ENCODE measurements at regions not wholly inside any gene's neighbourhood (a gene's known extent, or its start where the extent isn't known, plus 50 kb on each side); places are given as distances from the start of the nearest gene placed in this dataset.
A peak's percentile ranks its signal among the peaks of the same experiment; 100 is the strongest.

DNA sequence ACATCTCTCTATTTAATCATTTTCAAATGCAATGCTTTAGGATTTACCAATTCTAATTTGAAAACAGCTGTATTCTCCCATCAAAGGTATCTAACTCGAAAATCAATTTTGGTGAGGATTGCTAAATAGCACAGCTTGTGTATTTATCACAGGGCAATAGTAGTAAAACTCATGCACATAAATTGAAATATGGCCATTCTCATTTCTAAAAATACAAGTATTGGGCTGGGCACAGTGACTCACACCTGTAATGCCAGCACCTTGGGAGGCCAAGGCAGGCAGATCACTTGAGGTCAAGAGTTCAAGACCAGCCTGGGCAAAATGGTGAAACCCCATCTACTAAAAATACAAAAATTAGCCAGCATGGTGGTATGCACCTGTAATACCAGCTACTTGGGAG lies 164.8 kb upstream of the RASA1 start:
- H3K27ac Mint-ChIP-seq, result peak overlapping the region in 1 of 6 donors; percentile 33
- H3K9me3 Mint-ChIP-seq, result peaks cover 0 to 4% (median 0%) of the 10 kb centered on the region in 6 donors
- H3K36me3 Mint-ChIP-seq, result peaks cover 0 to 4% (median 0%) of the 10 kb centered on the region in 3 donors
- H3K4me3 Mint-ChIP-seq, result no peak overlapping the region
- peaks cover 0 to 8% (median 5%) of the 10 kb centered on the region in 3 donors for H3K27me3 Mint-ChIP-seq (ENCODE audit: low read depth in 3 of 3)
- DNase-seq, result no peak
- H3K4me1 Mint-ChIP-seq, result peaks cover 28 to 38% of the 10 kb centered on the region in 2 donors

DNA sequence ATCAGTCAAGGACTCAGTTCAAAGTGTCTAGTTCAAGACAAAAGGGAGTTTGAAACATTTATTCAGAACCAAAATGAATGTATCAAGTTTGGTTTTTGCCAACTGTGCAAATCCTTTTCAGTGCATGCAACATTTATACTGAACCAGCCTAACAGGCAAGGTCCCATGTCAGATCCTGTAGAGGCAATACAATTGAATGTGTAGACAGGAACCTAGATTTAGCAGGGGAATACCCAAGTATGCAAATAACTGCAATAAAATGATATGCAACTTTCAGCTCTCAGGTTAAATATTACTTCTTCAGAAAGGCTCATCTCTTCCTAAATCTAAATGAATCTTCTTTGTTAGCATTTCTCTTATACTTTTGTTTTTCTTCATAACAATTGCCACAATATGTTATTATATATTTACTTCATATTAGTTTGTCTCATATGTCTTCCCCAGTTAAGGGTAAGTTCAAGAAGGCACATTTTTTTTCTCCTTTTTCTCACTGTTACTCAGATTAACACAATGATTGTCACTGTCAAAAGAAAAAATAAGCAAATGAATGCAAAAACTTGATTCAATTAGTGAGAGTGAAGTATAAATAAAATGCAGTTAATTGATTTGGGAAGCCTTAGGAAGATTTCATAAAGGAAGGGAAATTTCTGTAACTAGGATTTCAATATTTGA lies 163.9 kb upstream of the RASA1 start:
- Mint-ChIP-seq H3K27me3 (ENCODE audit: low read depth in 3 of 3) (peaks cover 0 to 9% (median 5%) of the 10 kb centered on the region in 3 donors), H3K27ac (peak overlapping the region in 1 of 6 donors; percentile 15), H3K36me3 (peaks cover 0 to 4% (median 0%) of the 10 kb centered on the region in 3 donors), H3K4me1 (peaks cover 22 to 32% of the 10 kb centered on the region in 2 donors), H3K4me3 (no peak overlapping the region), H3K9me3 (peaks cover 0 to 4% (median 0%) of the 10 kb centered on the region in 6 donors)
- DNase-seq, result no peak

DNA sequence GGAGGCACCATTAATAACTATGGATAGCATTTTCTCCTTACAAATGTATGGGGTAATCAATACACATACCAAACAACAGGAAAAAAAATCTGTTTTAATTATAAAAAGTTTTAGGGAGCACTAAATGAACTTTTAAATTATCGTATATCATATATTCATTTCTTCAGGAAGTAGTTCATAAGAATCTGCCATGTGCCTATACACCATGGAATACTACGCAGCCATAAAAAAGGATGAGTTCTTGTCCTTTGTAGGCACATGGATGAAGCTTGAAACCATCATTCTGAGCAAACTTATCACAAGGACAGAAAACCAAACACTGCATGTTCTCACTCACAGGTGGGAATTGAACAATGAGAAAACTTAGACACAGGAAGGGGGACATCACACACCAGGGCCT lies 162.1 kb upstream of the RASA1 start:
- peaks cover 0 to 4% (median 0%) of the 10 kb centered on the region in 3 donors for H3K36me3 Mint-ChIP-seq
- H3K4me3 Mint-ChIP-seq, result no peak overlapping the region
- no peak for DNase-seq
- H3K9me3 Mint-ChIP-seq, result peaks cover 0 to 4% (median 0%) of the 10 kb centered on the region in 6 donors
- H3K27ac Mint-ChIP-seq, result no peak overlapping the region
- H3K4me1 Mint-ChIP-seq, result peaks cover 19 to 23% of the 10 kb centered on the region in 2 donors
- H3K27me3 Mint-ChIP-seq (ENCODE audit: low read depth in 3 of 3), result peaks cover 0 to 7% (median 3%) of the 10 kb centered on the region in 3 donors

DNA sequence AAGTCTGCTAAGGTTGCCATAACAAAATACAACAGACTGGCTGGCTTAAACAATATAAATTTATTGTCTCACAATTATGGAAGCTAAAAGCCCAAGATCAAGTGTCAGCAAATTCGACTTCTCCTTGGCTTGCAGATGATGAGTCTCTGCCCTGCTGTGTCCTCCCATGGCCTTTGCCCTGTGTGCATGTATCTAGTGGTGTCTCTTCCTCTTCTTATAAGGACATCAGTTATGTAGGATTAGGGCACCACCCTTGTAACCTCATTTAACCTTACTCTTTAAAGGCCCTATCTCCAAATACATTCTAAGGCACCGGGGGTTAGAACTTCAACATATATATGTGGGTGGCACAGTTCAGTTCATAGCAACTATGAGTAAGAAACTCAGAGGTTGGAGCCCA lies 157.9 kb upstream of the RASA1 start:
- no peak overlapping the region for H3K4me3 Mint-ChIP-seq

DNA sequence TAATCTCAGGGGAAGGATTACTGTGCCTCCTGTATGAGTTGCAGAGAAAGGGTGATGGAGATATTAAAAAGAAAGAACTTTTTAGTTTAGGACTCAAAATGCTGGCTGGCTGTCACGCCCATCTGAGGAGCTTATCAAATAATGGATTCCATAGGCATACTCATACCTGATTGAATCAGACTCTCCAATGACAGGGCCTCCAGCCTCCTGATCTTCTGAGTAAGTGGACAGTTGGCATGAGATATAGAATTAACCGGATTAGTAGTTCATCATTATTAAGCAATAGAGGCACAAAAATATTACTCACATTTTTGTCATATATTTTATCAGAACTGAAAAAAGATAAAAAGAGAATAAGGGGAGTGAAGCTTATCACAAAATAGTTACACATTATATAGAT lies 157.0 kb upstream of the RASA1 start:
- Mint-ChIP-seq H3K27ac (no peak overlapping the region), H3K4me3 (no peak overlapping the region), H3K4me1 (peaks cover 3 to 17% of the 10 kb centered on the region in 2 donors), H3K27me3 (ENCODE audit: low read depth in 3 of 3) (peaks cover 0 to 2% (median 0%) of the 10 kb centered on the region in 3 donors), H3K9me3 (no peaks in the 10 kb centered on the region), H3K36me3 (peaks cover 0 to under 1% (median 0%) of the 10 kb centered on the region in 3 donors)
- DNase-seq, result no peak

More for the DNA sequence above, 157.9 kb upstream of the RASA1 start:
- no peak overlapping the region for H3K27ac Mint-ChIP-seq
- DNase-seq, result no peak
- H3K9me3 Mint-ChIP-seq, result peaks cover 0 to 4% (median 0%) of the 10 kb centered on the region in 6 donors
- peaks cover 3 to 17% of the 10 kb centered on the region in 2 donors for H3K4me1 Mint-ChIP-seq
- H3K27me3 Mint-ChIP-seq (ENCODE audit: low read depth in 3 of 3), result peaks cover 0 to 3% (median 3%) of the 10 kb centered on the region in 3 donors
- H3K36me3 Mint-ChIP-seq, result peaks cover 0 to 4% (median 0%) of the 10 kb centered on the region in 3 donors

DNA sequence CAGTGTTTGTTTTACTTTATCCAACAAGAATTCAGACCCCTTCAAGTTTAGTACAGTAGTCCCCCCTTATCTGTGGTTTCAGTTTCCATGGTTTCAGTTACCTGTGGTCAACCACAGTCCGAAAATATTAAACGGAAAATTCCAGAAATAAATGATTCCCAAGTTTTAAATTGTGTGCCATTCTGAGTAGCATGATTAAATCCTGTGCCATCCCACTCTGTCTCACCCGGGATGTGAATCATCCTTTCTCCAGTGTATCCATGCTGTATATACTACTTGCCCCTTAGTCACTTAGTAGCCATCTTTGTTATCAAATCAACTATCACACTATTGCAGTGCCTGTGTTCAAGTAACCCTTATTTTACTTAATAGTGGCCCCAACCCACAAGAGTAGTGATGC lies 153.8 kb upstream of the RASA1 start:
- no peak overlapping the region for H3K4me3 Mint-ChIP-seq
- peaks cover 0 to 2% (median 0%) of the 10 kb centered on the region in 3 donors for H3K27me3 Mint-ChIP-seq (ENCODE audit: low read depth in 3 of 3)
- DNase-seq, result no peak
- H3K9me3 Mint-ChIP-seq, result no peaks in the 10 kb centered on the region
- H3K27ac Mint-ChIP-seq, result no peak overlapping the region
- H3K4me1 Mint-ChIP-seq, result peaks cover 4 to 24% of the 10 kb centered on the region in 2 donors
- peaks cover 0 to 3% (median 0%) of the 10 kb centered on the region in 3 donors for H3K36me3 Mint-ChIP-seq

DNA sequence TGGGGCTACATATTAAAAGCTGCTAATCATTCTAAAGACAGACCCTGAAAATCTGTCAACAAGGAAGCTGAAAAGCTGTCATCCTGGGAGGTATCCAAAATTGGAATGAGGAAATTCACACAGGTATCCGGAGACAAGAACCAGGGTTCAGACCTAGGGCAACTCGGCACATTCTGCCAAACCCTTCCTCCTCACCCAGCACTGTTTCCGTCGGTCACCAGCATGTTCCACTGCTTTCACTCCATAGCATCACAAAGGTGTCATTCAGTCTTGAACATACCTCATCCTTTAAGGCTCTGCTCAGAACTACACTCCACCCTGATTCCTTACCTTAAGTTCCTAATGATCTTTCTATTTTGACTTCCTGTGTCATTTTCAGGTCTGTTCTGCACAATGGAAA lies 153.1 kb upstream of the RASA1 start:
- H3K36me3 Mint-ChIP-seq, result peaks cover 0 to 3% (median 0%) of the 10 kb centered on the region in 3 donors
- H3K4me1 Mint-ChIP-seq, result peaks cover 11 to 32% of the 10 kb centered on the region in 2 donors
- no peak overlapping the region for H3K4me3 Mint-ChIP-seq
- H3K27ac Mint-ChIP-seq, result no peak overlapping the region
- peaks cover 0 to 2% (median 0%) of the 10 kb centered on the region in 3 donors for H3K27me3 Mint-ChIP-seq (ENCODE audit: low read depth in 3 of 3)
- DNase-seq, result no peak
- no peaks in the 10 kb centered on the region for H3K9me3 Mint-ChIP-seq

DNA sequence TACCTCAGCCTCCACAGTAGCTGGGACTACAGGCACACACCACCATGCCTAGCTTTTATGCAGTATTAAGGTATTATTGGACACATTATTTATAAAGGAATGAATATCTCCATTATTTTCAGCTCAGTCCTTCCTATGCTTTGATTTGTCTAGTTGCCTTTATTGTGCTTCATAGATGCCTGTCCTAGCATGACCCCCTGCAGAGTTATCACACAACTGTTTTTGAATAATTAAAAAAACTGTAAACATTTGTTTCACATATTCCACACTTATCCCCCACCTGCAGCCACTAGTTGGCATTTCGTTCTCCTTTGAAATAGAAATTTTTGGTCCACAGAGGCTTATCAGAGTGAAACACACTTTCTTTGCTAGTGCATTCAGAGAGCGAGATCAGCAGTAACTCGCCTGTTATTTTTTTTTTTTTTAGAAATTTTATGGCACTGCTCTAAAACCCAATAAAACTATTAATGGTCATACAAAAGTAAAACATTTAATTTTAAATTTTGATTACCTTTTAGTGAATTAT lies 151.8 kb upstream of the RASA1 start:
- Mint-ChIP-seq H3K36me3 (peaks cover 0 to 3% (median 0%) of the 10 kb centered on the region in 3 donors), H3K4me1 (peaks cover 24 to 45% of the 10 kb centered on the region in 2 donors), H3K9me3 (no peaks in the 10 kb centered on the region), H3K27ac (peak overlapping the region in 1 of 6 donors; percentile 23), H3K4me3 (no peak overlapping the region), H3K27me3 (ENCODE audit: low read depth in 3 of 3) (peaks cover 0 to 2% (median 1%) of the 10 kb centered on the region in 3 donors)
- no peak for DNase-seq

DNA sequence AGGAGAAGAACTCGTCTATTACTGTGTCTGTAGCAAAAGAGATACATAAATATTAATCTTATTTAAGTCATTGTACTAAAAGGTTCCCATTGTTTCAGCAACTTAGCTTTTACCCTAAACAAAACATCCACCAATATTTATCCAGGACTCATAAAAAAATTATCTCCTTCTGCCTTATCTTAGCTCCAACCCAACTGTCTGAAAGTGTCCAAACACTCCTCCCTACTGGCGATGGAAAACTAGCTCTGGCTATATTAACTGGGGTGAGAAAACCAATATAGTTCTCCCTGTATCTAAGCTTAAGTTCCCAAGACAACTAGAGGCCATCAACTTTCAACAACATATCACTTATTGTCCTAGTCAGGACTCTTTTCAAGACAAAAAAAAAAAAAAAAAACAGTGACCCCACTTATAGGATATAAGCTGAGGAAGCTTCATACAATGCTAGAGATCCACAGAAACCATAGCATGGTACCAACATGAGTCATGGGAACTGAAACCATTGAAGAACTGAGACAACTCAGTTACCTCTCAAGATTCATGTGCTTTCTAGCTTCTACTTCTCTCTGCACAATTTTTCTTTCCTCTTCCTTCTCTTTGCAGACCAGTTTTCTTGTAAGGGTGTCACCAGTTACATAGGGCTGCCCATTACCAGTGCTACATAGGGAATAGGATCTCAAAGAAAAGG lies 150.7 kb upstream of the RASA1 start:
- no peak for DNase-seq
- peaks cover 35 to 55% of the 10 kb centered on the region in 2 donors for H3K4me1 Mint-ChIP-seq
- H3K4me3 Mint-ChIP-seq, result no peak overlapping the region
- H3K36me3 Mint-ChIP-seq, result peaks cover 0 to 3% (median 0%) of the 10 kb centered on the region in 3 donors
- peaks cover 0 to 2% (median 1%) of the 10 kb centered on the region in 3 donors for H3K27me3 Mint-ChIP-seq (ENCODE audit: low read depth in 3 of 3)
- H3K9me3 Mint-ChIP-seq, result no peaks in the 10 kb centered on the region
- peak overlapping the region in 1 of 6 donors; percentile 9 for H3K27ac Mint-ChIP-seq

DNA sequence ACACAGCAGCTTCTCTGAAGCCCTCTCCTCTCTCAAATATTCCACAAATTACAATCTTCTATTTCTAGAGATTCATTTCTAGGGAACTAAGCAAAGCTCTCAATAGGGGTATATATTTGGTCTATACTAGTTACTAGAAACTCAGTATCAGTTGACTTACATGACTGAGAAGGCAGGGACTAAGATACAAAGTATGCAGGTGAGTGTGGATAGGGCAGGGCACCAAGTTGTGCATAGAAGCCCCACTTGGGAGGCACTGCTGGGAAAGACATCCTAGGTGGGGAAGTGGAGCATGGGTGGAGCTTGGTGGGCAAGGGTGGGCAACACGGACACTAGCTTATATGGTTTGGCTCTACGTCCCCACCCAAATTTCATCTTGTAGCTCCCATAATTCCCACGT lies 148.1 kb upstream of the RASA1 start:
- H3K27ac Mint-ChIP-seq, result peak overlapping the region in 4 of 6 donors; percentile 9 to 92 (median 74)
- peak overlapping the region in 3 of 5 donors; percentile 46 to 66 (median 54) for H3K4me3 Mint-ChIP-seq
- no peaks in the 10 kb centered on the region for H3K9me3 Mint-ChIP-seq
- peaks cover 0 to 4% (median 2%) of the 10 kb centered on the region in 3 donors for H3K27me3 Mint-ChIP-seq (ENCODE audit: low read depth in 3 of 3)
- peaks cover 0 to 3% (median 0%) of the 10 kb centered on the region in 3 donors for H3K36me3 Mint-ChIP-seq
- H3K4me1 Mint-ChIP-seq, result peaks cover 43 to 53% of the 10 kb centered on the region in 2 donors
- no peak for DNase-seq

DNA sequence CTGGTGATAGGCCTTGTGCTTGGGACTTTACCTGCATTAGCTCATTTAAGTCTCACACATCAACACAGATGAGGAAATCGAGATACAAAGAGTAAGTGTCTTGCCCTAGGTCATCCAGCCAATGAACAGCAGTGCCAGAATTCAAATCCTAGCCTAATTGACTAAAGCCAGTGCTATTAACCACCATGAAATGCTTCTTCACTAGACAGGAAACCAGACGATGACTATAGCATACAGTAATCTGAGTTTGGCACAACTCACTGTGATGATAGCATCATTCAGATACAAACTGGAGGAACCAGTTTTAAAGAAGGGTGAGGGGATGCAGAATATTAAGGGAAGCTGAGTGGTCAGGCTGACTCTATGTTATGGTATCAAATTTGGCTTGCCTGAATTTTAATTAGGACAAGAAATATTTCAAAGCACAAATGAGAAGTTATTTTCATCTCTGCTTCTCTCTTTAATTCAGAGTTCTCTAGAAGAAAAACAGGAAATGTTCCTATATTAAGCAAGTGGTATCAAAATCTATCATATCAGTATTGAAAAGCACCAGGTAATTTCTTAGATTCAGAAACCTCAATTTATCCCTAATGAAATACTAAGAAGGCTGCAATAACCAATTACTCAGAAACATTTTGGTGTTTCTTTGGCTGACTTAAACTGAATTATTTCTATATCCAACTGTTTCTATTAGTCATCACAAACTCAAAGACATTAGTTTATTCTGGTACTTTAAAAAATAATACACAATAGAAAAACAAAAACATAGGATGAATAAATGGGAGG lies 147.0 kb upstream of the RASA1 start:
- H3K9me3 Mint-ChIP-seq, result no peaks in the 10 kb centered on the region
- H3K4me1 Mint-ChIP-seq, result peaks cover 43 to 53% of the 10 kb centered on the region in 2 donors
- H3K27me3 Mint-ChIP-seq (ENCODE audit: low read depth in 3 of 3), result peaks cover 0 to 4% (median 2%) of the 10 kb centered on the region in 3 donors
- H3K36me3 Mint-ChIP-seq, result peaks cover 0 to 3% (median 0%) of the 10 kb centered on the region in 3 donors
- DNase-seq, result peak in 1 of 3 donors; percentile 19
- H3K4me3 Mint-ChIP-seq, result peak overlapping the region; percentile 54 to 83 (median 68)
- peak overlapping the region; percentile 9 to 92 (median 84) for H3K27ac Mint-ChIP-seq

DNA sequence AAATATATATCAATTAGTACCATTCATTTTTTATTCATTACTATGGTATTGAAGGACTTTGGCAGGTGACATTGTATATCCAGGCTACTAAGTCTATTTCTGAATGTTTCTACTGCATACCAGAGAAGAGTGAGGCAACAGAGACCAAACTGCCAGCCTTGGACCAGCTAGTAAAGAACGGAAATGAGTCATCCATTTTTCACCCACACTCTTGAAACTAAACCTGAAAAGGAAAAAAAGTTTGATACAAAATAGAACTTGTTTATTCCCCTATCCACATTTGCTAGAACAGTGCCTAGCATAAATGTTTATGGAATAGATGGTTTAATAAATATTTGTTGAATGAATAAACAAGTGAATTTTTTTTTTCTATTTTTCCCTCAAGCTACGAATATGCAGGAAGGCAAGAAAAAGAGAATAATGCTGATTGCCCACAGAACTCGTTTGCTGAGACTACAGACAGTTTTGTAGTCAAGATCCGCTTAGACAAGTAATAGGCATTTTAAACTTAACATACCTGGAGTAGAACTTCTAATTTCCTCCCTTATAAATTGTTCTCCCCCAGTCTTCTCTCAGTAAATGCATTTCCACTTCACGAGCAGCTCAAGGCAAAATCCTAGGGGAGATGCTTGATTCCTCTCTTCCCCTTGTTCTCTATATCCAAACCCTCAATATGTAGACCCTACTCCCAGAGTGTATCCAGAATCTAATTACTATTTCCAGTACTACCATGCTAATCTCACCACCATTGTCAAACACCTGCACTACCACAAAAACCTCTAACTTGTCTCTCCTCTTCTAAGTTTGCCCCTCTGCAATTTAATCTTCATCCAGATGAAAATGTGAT lies 146.2 kb upstream of the RASA1 start:
- peaks cover 0 to 4% (median 2%) of the 10 kb centered on the region in 3 donors for H3K27me3 Mint-ChIP-seq (ENCODE audit: low read depth in 3 of 3)
- peak overlapping the region; percentile 9 to 92 (median 84) for H3K27ac Mint-ChIP-seq
- H3K4me1 Mint-ChIP-seq, result peaks cover 43 to 54% of the 10 kb centered on the region in 2 donors
- DNase-seq, result peak; percentile 53 to 60 (median 56)
- H3K36me3 Mint-ChIP-seq, result no peaks in the 10 kb centered on the region
- no peaks in the 10 kb centered on the region for H3K9me3 Mint-ChIP-seq
- peak overlapping the region; percentile 54 to 83 (median 68) for H3K4me3 Mint-ChIP-seq
